ENCODE measurements at regions not wholly inside any gene's neighbourhood (a gene's known extent, or its start where the extent isn't known, plus 50 kb on each side); places are given as distances from the start of the nearest gene placed in this dataset.

DNA sequence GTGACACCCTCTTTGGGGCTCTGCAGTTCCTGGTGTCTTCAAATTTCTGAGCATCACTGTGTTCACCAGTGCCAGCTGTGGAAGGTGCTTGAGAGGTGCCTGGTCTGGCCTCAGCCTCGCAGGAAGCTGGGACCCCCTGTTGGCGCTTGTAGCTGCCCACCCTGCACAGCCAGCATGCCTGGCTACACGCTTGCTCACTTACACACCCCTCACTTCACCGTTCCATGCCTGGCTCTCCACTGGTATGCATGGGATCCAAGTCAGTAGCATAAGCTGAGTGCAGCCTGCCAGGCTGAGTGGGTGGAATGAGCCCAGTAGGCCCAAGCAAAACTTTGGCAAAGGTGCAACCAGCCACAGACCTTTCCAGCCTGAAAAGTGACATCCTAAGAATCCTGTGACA is 801.4 kb upstream of the PTPRD start:
- no peak for TF ChIP-seq POLR2AphosphoS5 (IDR thresholded peaks at IDR 0.05)
- TF ChIP-seq, protein P1, sequence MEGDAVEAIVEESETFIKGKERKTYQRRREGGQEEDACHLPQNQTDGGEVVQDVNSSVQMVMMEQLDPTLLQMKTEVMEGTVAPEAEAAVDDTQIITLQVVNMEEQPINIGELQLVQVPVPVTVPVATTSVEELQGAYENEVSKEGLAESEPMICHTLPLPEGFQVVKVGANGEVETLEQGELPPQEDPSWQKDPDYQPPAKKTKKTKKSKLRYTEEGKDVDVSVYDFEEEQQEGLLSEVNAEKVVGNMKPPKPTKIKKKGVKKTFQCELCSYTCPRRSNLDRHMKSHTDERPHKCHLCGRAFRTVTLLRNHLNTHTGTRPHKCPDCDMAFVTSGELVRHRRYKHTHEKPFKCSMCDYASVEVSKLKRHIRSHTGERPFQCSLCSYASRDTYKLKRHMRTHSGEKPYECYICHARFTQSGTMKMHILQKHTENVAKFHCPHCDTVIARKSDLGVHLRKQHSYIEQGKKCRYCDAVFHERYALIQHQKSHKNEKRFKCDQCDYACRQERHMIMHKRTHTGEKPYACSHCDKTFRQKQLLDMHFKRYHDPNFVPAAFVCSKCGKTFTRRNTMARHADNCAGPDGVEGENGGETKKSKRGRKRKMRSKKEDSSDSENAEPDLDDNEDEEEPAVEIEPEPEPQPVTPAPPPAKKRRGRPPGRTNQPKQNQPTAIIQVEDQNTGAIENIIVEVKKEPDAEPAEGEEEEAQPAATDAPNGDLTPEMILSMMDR (IDR thresholded peaks at IDR 0.05), result no peak

All from suprapubic skin (tissue), 3 donors.